RWPE1 (cell line): ENCODE measurements at regions not wholly inside any gene's neighbourhood (a gene's known extent, or its start where the extent isn't known, plus 50 kb on each side); places are given as distances from the start of the nearest gene placed in this dataset.

ENCODE experiments used
- CTCF ChIA-PET: fragments of 350-600 bp; sonication (Branson Sonifier 250); formaldehyde crosslinking; extraction: SDS; loops from one replicate; lab custom pipeline; 2021; lab: Yijun Ruan, JAX
- POLR2A ChIA-PET: fragments of 400-600 bp; formaldehyde crosslinking; extraction: SDS; loops from one replicate; lab custom pipeline; 2020; ENCODE audit warnings: antibody characterized with exemption; ENCODE audit not compliant: low non-redundant PET; lab: Yijun Ruan, JAX
- DNase-seq: peaks from one replicate; pipeline ENCODE4 v3.0.0; 2012; ENCODE audit warnings: low spot score
- H3K27ac ChIP-seq: fragments of 450-650 bp; 2 replicates; pipeline ENCODE4 v1.5.1; 2017
- TF ChIP-seq, protein P1 (sequence below): fragments of 450-650 bp; conservative IDR thresholded peaks from 2 replicates; pipeline ENCODE4 v1.5.1; 2017; ENCODE audit warnings: low read depth, mild to moderate bottlenecking

DNA sequence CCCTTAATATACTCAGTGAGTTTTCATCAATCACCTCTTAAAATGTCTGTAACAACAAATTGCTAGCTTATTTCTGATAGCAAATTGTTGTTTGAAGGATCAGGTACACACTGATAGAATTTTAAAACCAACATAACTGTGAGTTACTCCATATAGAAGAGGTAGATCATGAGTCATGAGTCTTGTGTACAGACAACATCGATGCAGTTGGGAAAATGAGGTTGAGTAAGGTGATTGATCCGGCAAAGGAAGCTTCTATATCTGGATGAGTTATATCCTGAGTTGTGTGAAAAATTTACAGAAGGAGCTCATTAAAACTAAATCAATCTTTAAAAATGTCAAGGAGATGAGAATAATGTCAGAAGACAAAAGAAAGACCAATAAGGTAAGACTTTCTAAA, 604.6 kb upstream of the RGMB start:
- DNase-seq: no peak
- TF ChIP-seq, protein P1, sequence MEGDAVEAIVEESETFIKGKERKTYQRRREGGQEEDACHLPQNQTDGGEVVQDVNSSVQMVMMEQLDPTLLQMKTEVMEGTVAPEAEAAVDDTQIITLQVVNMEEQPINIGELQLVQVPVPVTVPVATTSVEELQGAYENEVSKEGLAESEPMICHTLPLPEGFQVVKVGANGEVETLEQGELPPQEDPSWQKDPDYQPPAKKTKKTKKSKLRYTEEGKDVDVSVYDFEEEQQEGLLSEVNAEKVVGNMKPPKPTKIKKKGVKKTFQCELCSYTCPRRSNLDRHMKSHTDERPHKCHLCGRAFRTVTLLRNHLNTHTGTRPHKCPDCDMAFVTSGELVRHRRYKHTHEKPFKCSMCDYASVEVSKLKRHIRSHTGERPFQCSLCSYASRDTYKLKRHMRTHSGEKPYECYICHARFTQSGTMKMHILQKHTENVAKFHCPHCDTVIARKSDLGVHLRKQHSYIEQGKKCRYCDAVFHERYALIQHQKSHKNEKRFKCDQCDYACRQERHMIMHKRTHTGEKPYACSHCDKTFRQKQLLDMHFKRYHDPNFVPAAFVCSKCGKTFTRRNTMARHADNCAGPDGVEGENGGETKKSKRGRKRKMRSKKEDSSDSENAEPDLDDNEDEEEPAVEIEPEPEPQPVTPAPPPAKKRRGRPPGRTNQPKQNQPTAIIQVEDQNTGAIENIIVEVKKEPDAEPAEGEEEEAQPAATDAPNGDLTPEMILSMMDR: no peak

GRCh38 chr5:98170994-98171393, 602.5 kb upstream of the RGMB start:
- ChIA-PET POLR2A (no interaction called here), CTCF (interaction anchor here (0.6 kb wide), 1 partner anchor 595 kb away, joined by 3 read pairs; no protein-coding TSS in a partner anchor)
- TF ChIP-seq, protein P1: no peak
- no peak overlapping the region for H3K27ac ChIP-seq
- DNase-seq: no peak

More for the DNA sequence above, 604.6 kb upstream of the RGMB start:
- H3K27ac ChIP-seq: no peak overlapping the region
- ChIA-PET POLR2A (no interaction called here), CTCF (interaction anchor here (0.7 to 1.0 kb wide), 3 partner anchors 18 to 39 kb away, joined by 3 to 5 read pairs (median 3); no protein-coding TSS in a partner anchor)

- TF ChIP-seq, protein P1: no peak
- ChIA-PET CTCF (no interaction called here), POLR2A (no interaction called here)
- H3K27ac ChIP-seq: no peak overlapping the region
- no peak for DNase-seq
These were observed 600.1 kb upstream of the RGMB start for GRCh38 chr5:98173334-98173733.

DNA sequence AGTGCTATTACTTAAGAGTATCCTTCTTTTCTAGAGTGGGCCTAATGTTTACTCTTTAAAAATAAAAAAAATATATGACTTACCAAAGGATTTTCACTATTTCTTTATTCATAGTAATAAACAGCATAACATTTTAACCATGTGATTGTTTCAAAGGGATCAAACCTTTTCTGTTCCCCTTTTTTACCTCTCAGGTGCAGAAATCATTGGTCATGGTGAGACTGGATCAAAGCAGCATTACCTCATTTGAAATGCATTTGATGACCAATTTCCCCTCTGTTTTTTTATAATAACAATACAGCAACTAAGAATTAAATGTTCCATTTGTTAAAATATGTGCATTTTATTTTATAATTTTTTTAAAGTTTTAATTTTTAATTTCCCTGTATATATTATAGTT, 598.0 kb upstream of the RGMB start:
- TF ChIP-seq, protein P1: no peak
- ChIA-PET POLR2A (no interaction called here), CTCF (no interaction called here)
- H3K27ac ChIP-seq: no peak overlapping the region
- DNase-seq: no peak

GRCh38 chr5:98179791-98180755, 593.4 kb upstream of the RGMB start:
- POLR2A ChIA-PET: no interaction called here
- TF ChIP-seq, protein P1: no peak
- no peak for DNase-seq
- H3K27ac ChIP-seq: no peak overlapping the region
- CTCF ChIA-PET: no interaction called here

GRCh38 chr5:98186128-98186527, 587.3 kb upstream of the RGMB start:
- POLR2A ChIA-PET: no interaction called here
- CTCF ChIA-PET: no interaction called here
- no peak for DNase-seq

More at GRCh38 chr5:98186128-98186527, 587.3 kb upstream of the RGMB start:
- H3K27ac ChIP-seq: no peak overlapping the region
- TF ChIP-seq, protein P1: no peak
